Lung (tissue), 11 donors: ENCODE measurements at regions not wholly inside any gene's neighbourhood (a gene's known extent, or its start where the extent isn't known, plus 50 kb on each side); places are given as distances from the start of the nearest gene placed in this dataset.

Experiments used
- ATAC-seq: fragments of 200-7000 bp; cut with Tn5 transposase; one replicate; pipeline ENCODE4 v1.9.1; 2020; ENCODE audit warnings: moderate number of reproducible peaks; ENCODE audit not compliant: insufficient read depth, low FRiP score
- DNase-seq, 3 donors: peaks; one replicate each; pipeline ENCODE4 v3.0.0-alpha.2; 2013 to 2017
- H3K27ac ChIP-seq, 2 donors: one replicate each; pipeline ENCODE4 v1.5.1; 2013; ENCODE audit warnings: mild to moderate bottlenecking in 2 of 2, moderate library complexity in 2 of 2, control low read depth in 1 of 2, inconsistent platforms in 1 of 2, low read depth in 1 of 2, low read length in 1 of 2
- H3K27me3 ChIP-seq, 3 donors: one replicate each; pipeline ENCODE4 v1.5.1; 2013; ENCODE audit warnings: low read length in 2 of 3; ENCODE audit not compliant: control insufficient read depth in 3 of 3, insufficient read depth in 3 of 3
- H3K36me3 ChIP-seq, 4 donors: one replicate each; pipeline ENCODE4 v1.5.1; 2013; ENCODE audit warnings: low read length in 4 of 4, mild to moderate bottlenecking in 1 of 4, moderate library complexity in 1 of 4; ENCODE audit not compliant: control insufficient read depth in 4 of 4, insufficient read depth in 4 of 4
- H3K4me1 ChIP-seq, 5 donors: one replicate each; pipeline ENCODE4 v1.5.1; 2013; ENCODE audit warnings: low read length in 5 of 5, mild to moderate bottlenecking in 2 of 5, moderate library complexity in 1 of 5; ENCODE audit not compliant: control insufficient read depth in 5 of 5, insufficient read depth in 5 of 5
- H3K4me3 ChIP-seq: one replicate; pipeline ENCODE4 v1.5.1; 2013; ENCODE audit warnings: mild to moderate bottlenecking, control low read depth, moderate library complexity
- H3K9ac ChIP-seq, 2 donors: one replicate each; pipeline ENCODE4 v1.5.1; 2013; ENCODE audit warnings: low read length in 2 of 2, control low read depth in 1 of 2; ENCODE audit not compliant: insufficient read depth in 1 of 2
- H3K9me3 ChIP-seq, 4 donors: one replicate each; pipeline ENCODE4 v1.5.1; 2013; ENCODE audit warnings: low read length in 3 of 4, mild to moderate bottlenecking in 1 of 4, moderate library complexity in 1 of 4; ENCODE audit not compliant: control insufficient read depth in 4 of 4, insufficient read depth in 3 of 4
- WGBS, 2 donors: extraction: QIAGEN DNeasy Blood & Tissue Kit; methylation state at CpG; one replicate each; pipeline ENCODE4 v1.1.7; 2013; 5-methylcytosine and 5-hydroxymethylcytosine counted together
- TF ChIP-seq, protein P1 (sequence below): IDR thresholded peaks from 2 replicates; pipeline ENCODE4 v1.5.1; 2012; ENCODE audit warnings: mild to moderate bottlenecking; ENCODE audit errors: control extremely low read depth, extremely low read depth
- donor health status: control.
- donor health status: control.
- donor health status: Bipolar disorder and iron deficiency.
- donor health status: healthy.
- donor health status: DM: yes; HTN: yes; CAD: no.

DNA sequence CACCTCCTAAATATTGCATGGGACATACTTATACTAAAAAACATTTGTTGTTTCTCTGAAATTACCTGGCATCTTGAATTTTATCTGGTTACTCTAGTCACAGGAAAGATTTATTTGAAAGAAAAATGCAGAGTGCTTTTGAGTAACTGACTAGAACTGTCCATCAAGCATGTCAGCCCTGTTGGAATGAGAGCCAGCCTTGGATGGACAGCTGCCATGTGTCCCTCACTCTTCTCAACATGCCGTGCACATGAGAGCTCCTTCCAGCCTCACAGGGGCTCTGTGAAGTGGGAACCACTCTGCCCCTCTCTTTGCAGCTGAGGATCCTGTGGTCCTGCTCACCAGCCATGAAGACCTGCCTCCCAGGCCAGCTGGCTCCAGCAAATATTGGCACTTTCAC lies 118.3 kb upstream of the SHH start:
- H3K36me3 ChIP-seq, result no peaks in the 10 kb centered on the region
- DNase-seq (no peak), ATAC-seq (no peak)
- no peaks in the 10 kb centered on the region for H3K4me1 ChIP-seq
- peaks cover 0 to 2% (median 0%) of the 10 kb centered on the region in 4 donors for H3K9me3 ChIP-seq
- no peak overlapping the region for H3K4me3 ChIP-seq
- no peak overlapping the region for H3K27ac ChIP-seq
- no peak overlapping the region for H3K9ac ChIP-seq
- TF ChIP-seq, protein P1, sequence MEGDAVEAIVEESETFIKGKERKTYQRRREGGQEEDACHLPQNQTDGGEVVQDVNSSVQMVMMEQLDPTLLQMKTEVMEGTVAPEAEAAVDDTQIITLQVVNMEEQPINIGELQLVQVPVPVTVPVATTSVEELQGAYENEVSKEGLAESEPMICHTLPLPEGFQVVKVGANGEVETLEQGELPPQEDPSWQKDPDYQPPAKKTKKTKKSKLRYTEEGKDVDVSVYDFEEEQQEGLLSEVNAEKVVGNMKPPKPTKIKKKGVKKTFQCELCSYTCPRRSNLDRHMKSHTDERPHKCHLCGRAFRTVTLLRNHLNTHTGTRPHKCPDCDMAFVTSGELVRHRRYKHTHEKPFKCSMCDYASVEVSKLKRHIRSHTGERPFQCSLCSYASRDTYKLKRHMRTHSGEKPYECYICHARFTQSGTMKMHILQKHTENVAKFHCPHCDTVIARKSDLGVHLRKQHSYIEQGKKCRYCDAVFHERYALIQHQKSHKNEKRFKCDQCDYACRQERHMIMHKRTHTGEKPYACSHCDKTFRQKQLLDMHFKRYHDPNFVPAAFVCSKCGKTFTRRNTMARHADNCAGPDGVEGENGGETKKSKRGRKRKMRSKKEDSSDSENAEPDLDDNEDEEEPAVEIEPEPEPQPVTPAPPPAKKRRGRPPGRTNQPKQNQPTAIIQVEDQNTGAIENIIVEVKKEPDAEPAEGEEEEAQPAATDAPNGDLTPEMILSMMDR, result no peak
- 51 to 73% methylated on average over 1 of the region's 1 CpG for WGBS, 2 donors
- no peaks in the 10 kb centered on the region for H3K27me3 ChIP-seq

DNA sequence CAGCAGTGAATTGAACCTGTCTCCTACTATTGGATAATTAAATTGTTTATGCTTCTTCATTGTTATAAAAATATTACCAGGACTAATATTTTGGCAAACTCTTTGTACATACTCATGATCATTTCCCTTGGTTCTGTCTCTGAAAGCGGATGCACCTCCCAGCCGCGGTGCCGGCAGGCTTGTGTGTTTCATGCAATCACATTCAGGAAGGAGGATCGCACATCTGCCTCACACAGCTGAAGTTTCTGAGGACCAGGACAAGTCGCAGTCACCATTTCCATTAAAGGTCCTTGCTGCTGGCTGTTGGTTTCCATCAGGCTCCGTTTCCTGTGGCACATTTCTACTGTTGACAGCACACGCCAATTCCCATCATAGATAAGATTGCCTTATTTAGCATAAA lies 117.8 kb upstream of the SHH start:
- H3K36me3 ChIP-seq, result no peaks in the 10 kb centered on the region
- ATAC-seq (no peak), DNase-seq (no peak)
- H3K4me1 ChIP-seq, result no peaks in the 10 kb centered on the region
- H3K4me3 ChIP-seq, result no peak overlapping the region
- no peak overlapping the region for H3K27ac ChIP-seq
- TF ChIP-seq, protein P1, result no peak
- no peaks in the 10 kb centered on the region for H3K27me3 ChIP-seq
- 67 to 78% methylated on average over 8 of the region's 8 CpGs for WGBS, 2 donors
- H3K9ac ChIP-seq, result no peak overlapping the region
- peaks cover 0 to 2% (median 0%) of the 10 kb centered on the region in 4 donors for H3K9me3 ChIP-seq

DNA sequence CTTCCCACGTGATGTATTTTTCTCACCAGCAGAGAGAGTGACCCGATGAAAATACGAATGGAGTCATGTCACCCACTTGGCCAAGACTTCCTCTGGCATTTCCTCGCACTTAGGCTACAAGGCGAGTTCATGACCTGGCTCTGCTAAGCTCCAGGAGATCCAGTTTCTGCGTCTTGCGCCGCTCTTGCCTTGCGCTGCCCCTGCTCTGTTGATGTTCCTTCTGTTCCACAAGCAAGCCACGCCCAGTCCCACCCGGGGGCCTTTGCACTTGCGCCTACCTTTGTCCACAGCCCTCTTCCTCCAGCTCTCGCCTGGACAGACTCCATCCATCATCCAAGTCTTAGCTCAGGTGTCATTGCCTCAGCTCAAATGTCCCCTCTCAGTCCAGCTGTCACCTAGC lies 116.3 kb upstream of the SHH start:
- no peak for DNase-seq
- WGBS, 2 donors, result 67 to 77% methylated on average over 12 to 13 of the region's 13 CpGs

More for the DNA sequence above, 116.3 kb upstream of the SHH start:
- no peaks in the 10 kb centered on the region for H3K36me3 ChIP-seq
- no peak overlapping the region for H3K27ac ChIP-seq
- H3K4me3 ChIP-seq, result no peak overlapping the region
- TF ChIP-seq, protein P1, result no peak
- no peaks in the 10 kb centered on the region for H3K4me1 ChIP-seq
- no peaks in the 10 kb centered on the region for H3K27me3 ChIP-seq
- no peak overlapping the region for H3K9ac ChIP-seq
- ATAC-seq, result no peak
- H3K9me3 ChIP-seq, result peaks cover 0 to 2% (median 0%) of the 10 kb centered on the region in 4 donors
